Osteocyte (in vitro differentiated cells): ENCODE measurements at regions not wholly inside any gene's neighbourhood (a gene's known extent, or its start where the extent isn't known, plus 50 kb on each side); places are given as distances from the start of the nearest gene placed in this dataset.

ENCODE experiments used
- DNase-seq: peaks from one replicate; pipeline ENCODE4 v3.0.0; 2021; ENCODE audit warnings: mixed read lengths; ENCODE audit not compliant: unreplicated experiment; ENCODE audit errors: extremely low spot score
- H3K27ac Mint-ChIP-seq: one replicate; pipeline ENCODE4 v1.8.0; 2021; ENCODE audit warnings: mild to moderate bottlenecking, mixed read lengths; ENCODE audit not compliant: unreplicated experiment
- H3K27me3 Mint-ChIP-seq: one replicate; pipeline ENCODE4 v1.8.0; 2021; ENCODE audit warnings: mixed read lengths; ENCODE audit not compliant: unreplicated experiment
- H3K36me3 Mint-ChIP-seq: one replicate; pipeline ENCODE4 v1.8.0; 2021; ENCODE audit warnings: mixed read lengths; ENCODE audit not compliant: unreplicated experiment
- H3K4me1 Mint-ChIP-seq: one replicate; pipeline ENCODE4 v1.8.0; 2021; ENCODE audit warnings: mixed read lengths; ENCODE audit not compliant: unreplicated experiment
- H3K4me3 Mint-ChIP-seq: one replicate; pipeline ENCODE4 v1.8.0; 2021; ENCODE audit warnings: mild to moderate bottlenecking, moderate library complexity, mixed read lengths; ENCODE audit not compliant: unreplicated experiment
- H3K9me3 Mint-ChIP-seq: one replicate; pipeline ENCODE4 v1.8.0; 2021; ENCODE audit warnings: mixed read lengths; ENCODE audit not compliant: unreplicated experiment
- CTCF ChIP-seq: fragments of 200-600 bp; sonication (generic); IDR thresholded peaks from 2 replicates; pipeline ENCODE4 v1.5.0; 2021; ENCODE audit warnings: antibody characterized with exemption, mild to moderate bottlenecking, moderate library complexity

- H3K4me1 Mint-ChIP-seq = peaks cover 13% of the 10 kb centered on the region
- H3K4me3 Mint-ChIP-seq = no peak overlapping the region
- no peak overlapping the region for H3K27ac Mint-ChIP-seq
- H3K9me3 Mint-ChIP-seq = no peaks in the 10 kb centered on the region
- H3K27me3 Mint-ChIP-seq = no peaks in the 10 kb centered on the region
- no peak for DNase-seq
- no peaks in the 10 kb centered on the region for H3K36me3 Mint-ChIP-seq
- TF ChIP-seq CTCF = no peak
Observed at GRCh38 chr15:95911570-95912279, 418.8 kb upstream of the NR2F2 start.

DNA sequence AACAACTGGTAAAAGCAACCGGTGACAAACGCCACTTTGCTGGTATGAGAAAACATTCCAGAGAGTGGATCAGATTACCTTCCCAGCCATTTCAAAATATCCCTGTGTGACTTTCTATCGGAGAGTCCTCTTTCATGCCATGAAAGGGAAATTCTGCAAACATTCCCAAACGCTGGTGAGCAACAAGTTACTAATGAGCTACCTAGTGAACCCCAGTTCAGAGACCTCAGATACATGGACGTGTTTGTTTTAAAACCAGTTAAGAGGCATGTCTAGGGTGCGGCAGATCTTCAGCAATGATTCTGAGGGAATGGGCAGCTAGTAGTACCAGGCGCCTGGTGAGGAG, 418.2 kb upstream of the NR2F2 start:
- H3K27me3 Mint-ChIP-seq = no peaks in the 10 kb centered on the region
- H3K27ac Mint-ChIP-seq = no peak overlapping the region
- no peak overlapping the region for H3K4me3 Mint-ChIP-seq
- DNase-seq = no peak
- peaks cover 13% of the 10 kb centered on the region for H3K4me1 Mint-ChIP-seq
- TF ChIP-seq CTCF = no peak
- H3K9me3 Mint-ChIP-seq = no peaks in the 10 kb centered on the region
- H3K36me3 Mint-ChIP-seq = no peaks in the 10 kb centered on the region

DNA sequence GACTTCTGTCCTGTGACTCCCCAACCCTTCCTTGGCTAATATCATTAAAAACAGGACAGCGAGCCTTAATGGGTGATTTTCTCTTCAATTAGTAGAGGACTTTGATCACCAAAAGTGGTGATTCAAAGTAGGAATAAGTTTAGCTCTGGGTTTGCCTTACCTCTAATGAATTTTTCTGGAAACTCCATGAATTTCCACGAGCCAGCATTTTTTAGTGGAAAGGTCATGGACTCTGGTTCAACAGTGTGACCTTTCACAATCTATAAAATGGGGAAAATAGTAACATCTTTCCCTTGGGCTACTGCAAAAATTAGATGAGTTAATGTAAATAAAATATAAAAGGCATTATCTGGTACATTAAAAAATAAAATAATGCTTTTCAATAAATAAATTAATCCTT, 417.8 kb upstream of the NR2F2 start:
- H3K27ac Mint-ChIP-seq = no peak overlapping the region
- no peak for DNase-seq
- no peaks in the 10 kb centered on the region for H3K36me3 Mint-ChIP-seq
- no peak overlapping the region for H3K4me3 Mint-ChIP-seq
- H3K4me1 Mint-ChIP-seq = peaks cover 13% of the 10 kb centered on the region
- no peak for TF ChIP-seq CTCF
- H3K27me3 Mint-ChIP-seq = no peaks in the 10 kb centered on the region
- H3K9me3 Mint-ChIP-seq = no peaks in the 10 kb centered on the region

GRCh38 chr15:95916568-95916967, 413.9 kb upstream of the NR2F2 start:
- TF ChIP-seq CTCF = no peak
- no peaks in the 10 kb centered on the region for H3K36me3 Mint-ChIP-seq
- H3K4me3 Mint-ChIP-seq = no peak overlapping the region
- peaks cover 12% of the 10 kb centered on the region for H3K4me1 Mint-ChIP-seq
- DNase-seq = no peak
- H3K27ac Mint-ChIP-seq = no peak overlapping the region
- H3K27me3 Mint-ChIP-seq = no peaks in the 10 kb centered on the region
- H3K9me3 Mint-ChIP-seq = no peaks in the 10 kb centered on the region

- Mint-ChIP-seq H3K9me3 (no peaks in the 10 kb centered on the region), H3K4me1 (no peaks in the 10 kb centered on the region), H3K36me3 (no peaks in the 10 kb centered on the region), H3K4me3 (no peak overlapping the region), H3K27ac (no peak overlapping the region), H3K27me3 (no peaks in the 10 kb centered on the region)
- no peak for DNase-seq
- no peak for TF ChIP-seq CTCF
Observed at GRCh38 chr15:95918525-95918924, 412.0 kb upstream of the NR2F2 start.
